SH-SY5Y (cell line): ENCODE measurements at regions not wholly inside any gene's neighbourhood (a gene's known extent, or its start where the extent isn't known, plus 50 kb on each side); places are given as distances from the start of the nearest gene placed in this dataset.

Experiments
- GATA2 ChIP-seq: IDR thresholded peaks from 2 replicates; pipeline ENCODE4 v1.6.1; 2011; ENCODE audit warnings: mild to moderate bottlenecking, low read depth, low read length
- GATA3 ChIP-seq: IDR thresholded peaks from 2 replicates; pipeline ENCODE4 v1.6.1; 2011; ENCODE audit warnings: low read depth, mild to moderate bottlenecking, low read length, moderate library complexity

DNA sequence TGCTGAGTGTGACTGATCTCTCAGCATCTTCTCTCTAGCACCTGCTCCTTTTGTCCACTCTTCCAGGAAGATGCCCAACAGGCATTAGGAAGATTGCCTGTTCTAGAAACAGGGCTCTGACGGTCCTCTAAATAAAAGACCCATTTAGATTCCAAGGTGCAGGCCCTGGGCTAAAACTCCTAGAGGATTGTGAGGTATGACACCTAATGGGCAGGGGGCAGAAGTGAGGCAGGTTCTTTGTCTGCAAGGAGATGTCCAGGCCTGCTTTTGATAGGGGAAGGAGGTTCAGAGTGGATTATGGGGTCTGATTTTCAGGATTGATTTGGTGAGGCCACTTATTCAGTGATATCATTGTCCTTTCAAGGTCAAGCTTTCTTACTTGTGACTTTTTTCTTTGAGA is 140.8 kb upstream of the TRPC7 start:
- TF ChIP-seq GATA2 = no peak
- no peak for TF ChIP-seq GATA3
